ENCODE measurements at regions not wholly inside any gene's neighbourhood (a gene's known extent, or its start where the extent isn't known, plus 50 kb on each side); places are given as distances from the start of the nearest gene placed in this dataset.

GRCh38 chr9:93380410-93381060 lies 71.0 kb upstream of the FAM120A start:
- H2BK20ac ChIP-seq (ENCODE audit: low read length), result no peak overlapping the region
- DNase-seq (ENCODE audit: low read depth in 1 of 2, low spot score in 2 of 2) (no peak), FAIRE-seq (no peak)
- H3K27me3 ChIP-seq (replicated peaks in 1 of 4; ENCODE audit: control insufficient read depth in 3 of 4, extremely low read depth in 1 of 4, insufficient read depth in 3 of 4, low read length in 3 of 4), result no peaks in the 10 kb centered on the region
- no peak overlapping the region for H4K8ac ChIP-seq (ENCODE audit: extremely low read depth, insufficient read depth, low read length)
- H3K9ac ChIP-seq (replicated peaks in 1 of 4; ENCODE audit: extremely low read depth in 1 of 4, low read depth in 3 of 4, low read length in 3 of 4), result no peak overlapping the region
- 82% methylated on average over 3 of the region's 3 CpGs; no CpG with 5 or more reads in 1 of the 2 experiments for WGBS, 2 experiments (ENCODE audit: extremely low coverage in 1 of 2, insufficient coverage in 1 of 2, insufficient read length in 1 of 2, insufficient replicate concordance in 2 of 2, low coverage in 1 of 2, low lambda C conversion rate in 2 of 2, missing lambda C conversion rate in 1 of 2)
- no peaks in the 10 kb centered on the region for H3K4me1 ChIP-seq (replicated peaks in 1 of 4; ENCODE audit: control insufficient read depth in 3 of 4, insufficient read depth in 4 of 4, low read length in 3 of 4)
- no peak overlapping the region for H3K4me2 ChIP-seq (ENCODE audit: insufficient read depth in 1 of 2, low read depth in 2 of 2, low read length in 2 of 2)
- no peak overlapping the region for H4K5ac ChIP-seq (ENCODE audit: insufficient read length, low read depth, low read length)
- no peak overlapping the region for H3K18ac ChIP-seq (ENCODE audit: extremely low read depth, low read length)
- H3K79me1 ChIP-seq (ENCODE audit: low read depth, low read length), result no peaks in the 10 kb centered on the region
- no peaks in the 10 kb centered on the region; the same call in 1 of the 2 replicates for H3K23me2 ChIP-seq (ENCODE audit: low read depth, low read length)
- no peak overlapping the region for H2BK5ac ChIP-seq (ENCODE audit: low read depth, low read length)
- no peak overlapping the region for H3K23ac ChIP-seq (ENCODE audit: insufficient read length)
- H3K4me3 ChIP-seq (ENCODE audit: extremely low read depth in 1 of 4, insufficient read depth in 2 of 4, low read depth in 3 of 4, low read length in 4 of 4), result no peak overlapping the region
- H3K14ac ChIP-seq (ENCODE audit: insufficient read length), result no peak overlapping the region
- H4K91ac ChIP-seq (replicated peaks; ENCODE audit: insufficient read length, low read length), result no peak overlapping the region
- H3K27ac ChIP-seq (ENCODE audit: low read depth, low read length), result no peak overlapping the region
- H4K20me1 ChIP-seq (replicated peaks in 1 of 2; ENCODE audit: control insufficient read depth in 1 of 2, insufficient read depth in 2 of 2, low read length in 2 of 2), result no peaks in the 10 kb centered on the region
- peak overlapping the region; percentile 30 for H2AFZ ChIP-seq (ENCODE audit: low read length)
- POLR2A ChIA-PET (ENCODE audit: partially characterized antibody), result interaction anchor here (1.1 to 1.8 kb wide), 4 partner anchors 14 to 35 kb away, joined by 3 to 7 read pairs (median 4); no protein-coding TSS in a partner anchor
- H3K9me3 ChIP-seq (ENCODE audit: insufficient read depth in 2 of 2, low read depth in 1 of 2, low read length in 1 of 2), result no peaks in the 10 kb centered on the region
- H3K36me3 ChIP-seq (ENCODE audit: control insufficient read depth in 2 of 4, insufficient read depth in 4 of 4, low read length in 3 of 4), result no peaks in the 10 kb centered on the region
- no peak overlapping the region for H2BK12ac ChIP-seq (ENCODE audit: low read depth, low read length)
- no peak overlapping the region for H3K56ac ChIP-seq (replicated peaks; ENCODE audit: insufficient read length, low read depth, low read length)
- H2BK15ac ChIP-seq (ENCODE audit: low read length), result no peak overlapping the region
- no peaks in the 10 kb centered on the region for H3K79me2 ChIP-seq (ENCODE audit: control insufficient read depth in 1 of 2, insufficient read depth in 2 of 2, low read length in 2 of 2)
- no peak overlapping the region for H3K4ac ChIP-seq (replicated peaks; ENCODE audit: insufficient read length, low read depth, low read length)
- CTCF ChIA-PET (ENCODE audit: partially characterized antibody), result interaction anchor here (0.7 to 2.0 kb wide), 13 partner anchors 9 to 439 kb away, joined by 3 to 7 read pairs (median 4); no protein-coding TSS in a partner anchor
- no peak overlapping the region for H2BK120ac ChIP-seq (replicated peaks; ENCODE audit: low read depth, low read length)
- no peak overlapping the region for H2AK5ac ChIP-seq (ENCODE audit: low read depth, low read length)
- TF ChIP-seq SAP30 (IDR thresholded peaks at IDR 0.05; ENCODE audit: insufficient read depth, insufficient replicate concordance, low read length), result no peak
- no peak for TF ChIP-seq E2F6 (IDR thresholded peaks at IDR 0.05)
- no peak for TF ChIP-seq SIX5 (IDR thresholded peaks at IDR 0.05; ENCODE audit: low read depth, low read length)
- TF ChIP-seq CTCF (IDR thresholded peaks at IDR 0.05; ENCODE audit: control extremely low read depth in 1 of 3, insufficient read depth in 1 of 3, low read depth in 1 of 3, low read length in 3 of 3), result peak in 2 of 3 experiments; percentile 24 to 32; a peak in 2 of 4 replicates
- no peak for TF ChIP-seq RXRA (IDR thresholded peaks at IDR 0.05; ENCODE audit: insufficient read depth, low read depth, low read length)
- no peak for TF ChIP-seq POU5F1 (IDR thresholded peaks at IDR 0.05; ENCODE audit: low read depth, low read length)
- TF ChIP-seq POLR2A (IDR thresholded peaks at IDR 0.05; ENCODE audit: control extremely low read depth in 1 of 2, low read depth in 2 of 2, low read length in 2 of 2), result no peak
- TF ChIP-seq EZH2 (IDR thresholded peaks at IDR 0.05; ENCODE audit: low read depth, low read length, severe bottlenecking), result no peak
- TF ChIP-seq RAD21 (IDR thresholded peaks at IDR 0.05 in 1 of 2, conservative IDR thresholded peaks at IDR 0.05 in 1 of 2; ENCODE audit: low read depth in 2 of 2, low read length in 2 of 2), result peak; percentile 38 to 57; a peak in 3 of 4 replicates

Measured in H1 (cell line).